GM12872 (cell line): ENCODE measurements at regions not wholly inside any gene's neighbourhood (a gene's known extent, or its start where the extent isn't known, plus 50 kb on each side); places are given as distances from the start of the nearest gene placed in this dataset.

Experiments used
- TF ChIP-seq, protein P1 (sequence below): IDR thresholded peaks from 3 replicates; pipeline ENCODE4 v1.5.1; 2011; ENCODE audit warnings: low read depth, mild to moderate bottlenecking, low read length, moderate library complexity; ENCODE audit not compliant: insufficient read depth

DNA sequence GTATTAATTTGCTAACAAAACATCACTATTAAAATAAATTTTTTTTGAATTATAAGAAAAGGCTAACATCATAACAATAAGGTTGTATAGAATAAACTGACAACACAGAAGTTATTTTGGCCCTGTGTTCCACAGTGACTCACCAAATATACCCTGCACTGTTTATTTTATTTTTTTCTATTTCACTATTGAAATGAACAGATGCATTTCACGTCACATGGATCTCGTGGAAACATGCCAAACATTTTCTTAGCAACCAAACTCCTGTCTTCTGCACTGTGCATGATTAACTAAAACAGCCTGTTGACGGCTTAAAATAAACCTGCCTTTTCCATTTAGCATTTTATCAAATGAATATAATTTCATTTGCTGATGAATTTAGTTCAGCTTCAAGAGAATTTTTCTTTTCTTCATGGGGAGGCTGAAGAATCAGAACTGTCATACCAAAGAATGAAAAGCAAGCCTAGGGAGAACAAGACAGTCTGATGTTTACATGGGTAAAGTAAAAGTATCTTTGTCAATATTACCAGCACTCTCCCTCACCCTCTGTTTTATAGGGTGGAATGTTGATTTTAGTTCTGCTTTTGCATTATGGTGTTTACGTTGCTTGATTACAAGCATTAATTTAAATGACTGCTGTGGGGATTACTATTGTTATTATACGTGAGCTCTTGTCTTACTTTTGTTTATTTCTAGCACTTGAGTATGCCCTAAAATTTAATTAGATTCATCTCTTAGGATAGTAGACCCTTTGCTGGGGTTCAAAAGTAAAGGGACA lies 115.3 kb downstream of the LCA5 start:
- TF ChIP-seq, protein P1, sequence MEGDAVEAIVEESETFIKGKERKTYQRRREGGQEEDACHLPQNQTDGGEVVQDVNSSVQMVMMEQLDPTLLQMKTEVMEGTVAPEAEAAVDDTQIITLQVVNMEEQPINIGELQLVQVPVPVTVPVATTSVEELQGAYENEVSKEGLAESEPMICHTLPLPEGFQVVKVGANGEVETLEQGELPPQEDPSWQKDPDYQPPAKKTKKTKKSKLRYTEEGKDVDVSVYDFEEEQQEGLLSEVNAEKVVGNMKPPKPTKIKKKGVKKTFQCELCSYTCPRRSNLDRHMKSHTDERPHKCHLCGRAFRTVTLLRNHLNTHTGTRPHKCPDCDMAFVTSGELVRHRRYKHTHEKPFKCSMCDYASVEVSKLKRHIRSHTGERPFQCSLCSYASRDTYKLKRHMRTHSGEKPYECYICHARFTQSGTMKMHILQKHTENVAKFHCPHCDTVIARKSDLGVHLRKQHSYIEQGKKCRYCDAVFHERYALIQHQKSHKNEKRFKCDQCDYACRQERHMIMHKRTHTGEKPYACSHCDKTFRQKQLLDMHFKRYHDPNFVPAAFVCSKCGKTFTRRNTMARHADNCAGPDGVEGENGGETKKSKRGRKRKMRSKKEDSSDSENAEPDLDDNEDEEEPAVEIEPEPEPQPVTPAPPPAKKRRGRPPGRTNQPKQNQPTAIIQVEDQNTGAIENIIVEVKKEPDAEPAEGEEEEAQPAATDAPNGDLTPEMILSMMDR, result no peak

GRCh38 chr6:79421001-79421411 lies 116.2 kb downstream of the LCA5 start:
- TF ChIP-seq, protein P1, result no peak

GRCh38 chr6:79420054-79420453 lies 117.2 kb downstream of the LCA5 start:
- TF ChIP-seq, protein P1, result no peak

- TF ChIP-seq, protein P1, result no peak
Measured at GRCh38 chr6:79416931-79417330, 120.3 kb downstream of the LCA5 start.

DNA sequence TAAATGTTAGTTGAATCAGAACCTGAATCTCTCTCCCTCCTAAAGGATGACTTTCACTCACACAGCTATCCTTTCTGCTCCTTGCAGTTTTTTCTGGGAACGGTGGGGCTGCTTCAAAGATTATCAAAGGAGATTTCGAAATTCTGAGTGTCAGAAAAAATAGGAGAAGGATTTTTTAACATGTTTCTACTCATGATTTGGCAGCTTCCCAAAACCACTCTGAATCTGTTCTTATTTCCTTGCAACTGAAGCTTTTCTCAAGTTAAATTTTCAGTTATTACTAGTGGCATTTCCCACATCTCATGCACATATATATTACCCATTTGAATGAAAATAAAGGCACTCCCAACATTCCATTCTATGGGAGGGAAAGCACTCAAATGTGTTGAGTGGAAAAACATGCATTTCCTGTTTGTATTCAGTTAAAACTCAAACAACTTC lies 123.6 kb downstream of the LCA5 start:
- TF ChIP-seq, protein P1, result no peak

DNA sequence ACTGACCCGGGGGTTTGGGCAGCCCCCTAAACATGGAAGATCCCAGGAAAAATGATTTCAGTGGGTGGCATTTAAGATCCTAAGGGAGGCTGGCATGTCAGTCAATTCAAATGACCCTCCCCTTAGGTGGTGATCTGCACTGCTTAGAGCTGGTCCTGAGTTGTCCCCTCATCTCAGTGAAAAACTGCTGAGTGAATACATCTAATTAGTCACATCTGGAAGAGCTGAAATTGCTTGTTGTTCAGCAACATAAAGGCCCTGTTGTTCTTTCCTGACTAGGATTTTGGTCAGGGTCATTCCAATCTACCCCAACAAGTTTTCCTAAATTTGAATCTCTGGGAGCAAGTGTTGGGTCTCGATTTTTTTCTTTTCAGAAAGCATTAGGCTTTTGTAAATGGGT lies 126.4 kb downstream of the LCA5 start:
- TF ChIP-seq, protein P1, result no peak

GRCh38 chr6:79408256-79408974 lies 128.8 kb downstream of the LCA5 start:
- TF ChIP-seq, protein P1, result no peak
